ENCODE measurements at regions not wholly inside any gene's neighbourhood (a gene's known extent, or its start where the extent isn't known, plus 50 kb on each side); places are given as distances from the start of the nearest gene placed in this dataset.

- TF ChIP-seq CTCF (IDR thresholded peaks at IDR 0.05; ENCODE audit: low read length, missing control alignments), result no peak
- DNase-seq (ENCODE audit: low read depth), result no peak
- no peak overlapping the region for H3K4me3 ChIP-seq (replicated peaks; ENCODE audit: low read depth, low read length)
These were observed 497.9 kb upstream of the RAB6C start for GRCh38 chr2:129481306-129482219.

GRCh38 chr2:129482626-129483025, 496.8 kb upstream of the RAB6C start:
- H3K4me3 ChIP-seq (replicated peaks; ENCODE audit: low read depth, low read length), result no peak overlapping the region
- DNase-seq (ENCODE audit: low read depth), result no peak
- no peak for TF ChIP-seq CTCF (IDR thresholded peaks at IDR 0.05; ENCODE audit: low read length, missing control alignments)

- no peak for TF ChIP-seq CTCF (IDR thresholded peaks at IDR 0.05; ENCODE audit: low read length, missing control alignments)
- no peak for DNase-seq (ENCODE audit: low read depth)
- H3K4me3 ChIP-seq (replicated peaks; ENCODE audit: low read depth, low read length), result no peak overlapping the region
These were observed 496.1 kb upstream of the RAB6C start for GRCh38 chr2:129483366-129483765.

GRCh38 chr2:129484999-129485897, 494.2 kb upstream of the RAB6C start:
- no peak overlapping the region for H3K4me3 ChIP-seq (replicated peaks; ENCODE audit: low read depth, low read length)
- no peak for TF ChIP-seq CTCF (IDR thresholded peaks at IDR 0.05; ENCODE audit: low read length, missing control alignments)
- no peak for DNase-seq (ENCODE audit: low read depth)

- no peak for TF ChIP-seq CTCF (IDR thresholded peaks at IDR 0.05; ENCODE audit: low read length, missing control alignments)
- H3K4me3 ChIP-seq (replicated peaks; ENCODE audit: low read depth, low read length), result no peak overlapping the region
- DNase-seq (ENCODE audit: low read depth), result no peak
These were observed 491.1 kb upstream of the RAB6C start for GRCh38 chr2:129488376-129488775.

GRCh38 chr2:129490641-129491040, 488.8 kb upstream of the RAB6C start:
- no peak for TF ChIP-seq CTCF (IDR thresholded peaks at IDR 0.05; ENCODE audit: low read length, missing control alignments)
- H3K4me3 ChIP-seq (replicated peaks; ENCODE audit: low read depth, low read length), result no peak overlapping the region
- no peak for DNase-seq (ENCODE audit: low read depth)
